ENCODE measurements at regions not wholly inside any gene's neighbourhood (a gene's known extent, or its start where the extent isn't known, plus 50 kb on each side); places are given as distances from the start of the nearest gene placed in this dataset.

DNA sequence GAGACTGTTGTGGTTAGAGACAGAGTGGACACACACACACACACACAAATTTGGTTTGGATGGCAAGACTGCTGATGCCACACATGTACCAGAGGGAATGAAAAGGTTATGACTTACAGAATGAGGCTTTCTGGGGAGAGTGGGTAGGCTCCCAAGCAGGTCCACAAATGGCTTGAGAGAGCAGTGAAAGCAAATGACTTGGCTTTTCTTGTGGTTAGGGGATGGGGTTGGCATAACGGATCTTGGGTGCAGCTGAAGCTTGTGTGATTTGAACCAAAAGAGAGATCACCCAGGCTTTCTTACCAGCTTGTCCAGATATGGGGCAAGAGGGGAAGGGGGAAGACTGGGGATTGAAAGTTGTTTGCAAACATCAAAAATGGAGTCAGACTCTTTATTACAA lies 73.9 kb upstream of the OLIG3 start:
- TF ChIP-seq POLR2A (IDR thresholded peaks at IDR 0.05; ENCODE audit: low read depth, low read length): no peak
- no peak for TF ChIP-seq TAF1 (IDR thresholded peaks at IDR 0.05; ENCODE audit: borderline replicate concordance, low read depth, low read length)
- no peak for TF ChIP-seq POLR2AphosphoS5 (IDR thresholded peaks at IDR 0.05; ENCODE audit: low read depth, low read length)
